ENCODE measurements at regions not wholly inside any gene's neighbourhood (a gene's known extent, or its start where the extent isn't known, plus 50 kb on each side); places are given as distances from the start of the nearest gene placed in this dataset.

GRCh38 chr3:154060238-154061000, 60.8 kb upstream of the ARHGEF26 start:
- no peaks in the 10 kb centered on the region for H3K36me3 Mint-ChIP-seq
- Histone ChIP-seq H3K27ac (ENCODE audit: low read depth, low read length) (no peak overlapping the region), H3K9me3 (ENCODE audit: control insufficient read depth in 1 of 2, low read length in 2 of 2) (no peaks in the 10 kb centered on the region), H3K4me1 (ENCODE audit: insufficient read depth, low read length) (no peaks in the 10 kb centered on the region), H3K27me3 (ENCODE audit: insufficient read depth, low read length) (no peaks in the 10 kb centered on the region), H3K4me3 (ENCODE audit: low read length in 2 of 2) (no peak overlapping the region), H3K36me3 (ENCODE audit: insufficient read depth, low read length) (no peaks in the 10 kb centered on the region)
- no peak for DNase-seq
- no peak overlapping the region for H3K4me3 Mint-ChIP-seq
- CTCF ChIA-PET (ENCODE audit: partially characterized antibody), result interaction anchor here (1.0 kb wide), 1 partner anchor 35 kb away, joined by 3 read pairs; no protein-coding TSS in a partner anchor
- no peaks in the 10 kb centered on the region for H3K9me3 Mint-ChIP-seq
- no peak overlapping the region for H3K27ac Mint-ChIP-seq
- POLR2A ChIA-PET (ENCODE audit: partially characterized antibody), result no interaction called here
- peaks cover 0 to 2% of the 10 kb centered on the region in 2 donors for H3K27me3 Mint-ChIP-seq
- intact Hi-C loops (cut with micrococcal nuclease), result no loop called here
- H3K4me1 Mint-ChIP-seq, result no peaks in the 10 kb centered on the region

GRCh38 chr3:154061001-154061370, 60.2 kb upstream of the ARHGEF26 start:
- Mint-ChIP-seq H3K27ac (no peak overlapping the region), H3K36me3 (no peaks in the 10 kb centered on the region), H3K4me1 (no peaks in the 10 kb centered on the region), H3K4me3 (no peak overlapping the region), H3K27me3 (peaks cover 0 to 2% of the 10 kb centered on the region in 2 donors), H3K9me3 (peaks cover 0 to 2% (median 0%) of the 10 kb centered on the region in 8 donors)
- POLR2A ChIA-PET (ENCODE audit: partially characterized antibody), result no interaction called here
- CTCF ChIA-PET (ENCODE audit: partially characterized antibody), result interaction anchor here (0.6 kb wide), 1 partner anchor 9 kb away, joined by 3 read pairs; no protein-coding TSS in a partner anchor
- no peaks in the 10 kb centered on the region for H3K4me1 ChIP-seq (ENCODE audit: insufficient read depth, low read length)
- no peaks in the 10 kb centered on the region for H3K36me3 ChIP-seq (ENCODE audit: insufficient read depth, low read length)
- no peaks in the 10 kb centered on the region for H3K27me3 ChIP-seq (ENCODE audit: insufficient read depth, low read length)
- intact Hi-C loops (cut with micrococcal nuclease), result no loop called here
- no peak overlapping the region for H3K27ac ChIP-seq (ENCODE audit: low read depth, low read length)
- no peaks in the 10 kb centered on the region for H3K9me3 ChIP-seq (ENCODE audit: control insufficient read depth in 1 of 2, low read length in 2 of 2)
- H3K4me3 ChIP-seq (ENCODE audit: low read length in 2 of 2), result no peak overlapping the region
- no peak for DNase-seq

GRCh38 chr3:154062513-154062912, 58.7 kb upstream of the ARHGEF26 start:
- ChIA-PET POLR2A (ENCODE audit: partially characterized antibody) (no interaction called here), CTCF (ENCODE audit: partially characterized antibody) (no interaction called here)
- no peaks in the 10 kb centered on the region for H3K36me3 Mint-ChIP-seq

GRCh38 chr3:154071146-154071545, 50.0 kb upstream of the ARHGEF26 start:
- no peaks in the 10 kb centered on the region for H3K27me3 ChIP-seq (ENCODE audit: insufficient read depth, low read length)
- Mint-ChIP-seq H3K4me1 (no peaks in the 10 kb centered on the region), H3K9me3 (peaks cover 0 to 17% (median 3%) of the 10 kb centered on the region in 8 donors), H3K27ac (no peak overlapping the region), H3K36me3 (no peaks in the 10 kb centered on the region), H3K27me3 (peaks cover 0 to 4% of the 10 kb centered on the region in 2 donors), H3K4me3 (no peak overlapping the region)
- no peaks in the 10 kb centered on the region for H3K4me1 ChIP-seq (ENCODE audit: insufficient read depth, low read length)
- POLR2A ChIA-PET (ENCODE audit: partially characterized antibody), result no interaction called here
- H3K9me3 ChIP-seq (ENCODE audit: control insufficient read depth in 1 of 2, low read length in 2 of 2), result no peaks in the 10 kb centered on the region
- no peak overlapping the region for H3K27ac ChIP-seq (ENCODE audit: low read depth, low read length)
- H3K4me3 ChIP-seq (ENCODE audit: low read length in 2 of 2), result no peak overlapping the region
- CTCF ChIA-PET (ENCODE audit: partially characterized antibody), result no interaction called here
- no peak for DNase-seq
- intact Hi-C loops (cut with micrococcal nuclease), result no loop called here
- no peaks in the 10 kb centered on the region for H3K36me3 ChIP-seq (ENCODE audit: insufficient read depth, low read length)

More at GRCh38 chr3:154062513-154062912, 58.7 kb upstream of the ARHGEF26 start:
- Histone ChIP-seq H3K36me3 (ENCODE audit: insufficient read depth, low read length) (no peaks in the 10 kb centered on the region), H3K9me3 (ENCODE audit: control insufficient read depth in 1 of 2, low read length in 2 of 2) (no peaks in the 10 kb centered on the region), H3K27me3 (ENCODE audit: insufficient read depth, low read length) (no peaks in the 10 kb centered on the region), H3K4me3 (ENCODE audit: low read length in 2 of 2) (no peak overlapping the region), H3K4me1 (ENCODE audit: insufficient read depth, low read length) (no peaks in the 10 kb centered on the region), H3K27ac (ENCODE audit: low read depth, low read length) (no peak overlapping the region)
- Mint-ChIP-seq H3K4me3 (no peak overlapping the region), H3K4me1 (no peaks in the 10 kb centered on the region), H3K9me3 (peaks cover 0 to 3% (median 0%) of the 10 kb centered on the region in 8 donors), H3K27ac (no peak overlapping the region), H3K27me3 (peaks cover 0 to 2% of the 10 kb centered on the region in 2 donors)
- DNase-seq, result no peak
- intact Hi-C loops (cut with micrococcal nuclease), result no loop called here

Measured in CD4-positive, alpha-beta memory T cell (primary cell).